OCI-LY1 (cell line): ENCODE measurements at regions not wholly inside any gene's neighbourhood (a gene's known extent, or its start where the extent isn't known, plus 50 kb on each side); places are given as distances from the start of the nearest gene placed in this dataset.

Experiments
- H2AFZ ChIP-seq: fragments of 200-600 bp; sonication (generic), shearing (Covaris generic); 2 replicates; pipeline ENCODE4 v1.6.0; 2014; ENCODE audit warnings: antibody characterized with exemption, mild to moderate bottlenecking, low read length
- H3F3A ChIP-seq: fragments of 200-600 bp; sonication (generic), shearing (Covaris generic); 2 replicates; pipeline ENCODE4 v1.6.0; 2014; ENCODE audit warnings: mild to moderate bottlenecking, antibody characterized with exemption, low read length, moderate library complexity; ENCODE audit not compliant: insufficient read depth
- H3K27ac ChIP-seq: fragments of 200-600 bp; sonication (generic); 2 replicates; pipeline ENCODE4 v1.5.1; 2014; ENCODE audit warnings: low read length, mixed run types, mild to moderate bottlenecking, low read depth; ENCODE audit not compliant: poor library complexity, severe bottlenecking
- H3K27me3 ChIP-seq: fragments of 200-600 bp; sonication (generic); 2 replicates; pipeline ENCODE4 v1.6.0; 2014; ENCODE audit warnings: antibody characterized with exemption, mild to moderate bottlenecking, low read length, moderate library complexity; ENCODE audit not compliant: insufficient read depth
- H3K36me3 ChIP-seq: fragments of 200-600 bp; sonication (generic); 2 replicates; pipeline ENCODE4 v1.6.1; 2014; ENCODE audit warnings: mild to moderate bottlenecking, antibody characterized with exemption, low read length, moderate library complexity, mixed read lengths; ENCODE audit not compliant: insufficient read depth
- H3K4me1 ChIP-seq: fragments of 200-600 bp; sonication (generic); 2 replicates; pipeline ENCODE4 v1.5.1; 2014; ENCODE audit warnings: mild to moderate bottlenecking, low read length, moderate library complexity; ENCODE audit not compliant: insufficient read depth, severe bottlenecking
- H3K4me2 ChIP-seq: fragments of 200-600 bp; sonication (generic), shearing (Covaris generic); 2 replicates; pipeline ENCODE4 v1.6.1; 2014; ENCODE audit warnings: low read length
- H3K4me3 ChIP-seq: fragments of 200-600 bp; sonication (generic); 2 replicates; pipeline ENCODE4 v1.5.1; 2014; ENCODE audit warnings: low read length, low read depth, mild to moderate bottlenecking, mixed read lengths; ENCODE audit not compliant: poor library complexity, severe bottlenecking
- H3K79me2 ChIP-seq: fragments of 200-600 bp; shearing (Covaris generic); 2 replicates; pipeline ENCODE4 v1.6.1; 2016; ENCODE audit warnings: mixed run types, low read length, mixed read lengths; ENCODE audit not compliant: insufficient read depth
- H3K9ac ChIP-seq: fragments of 200-600 bp; sonication (generic), shearing (Covaris generic); 2 replicates; pipeline ENCODE4 v1.6.1; 2014; ENCODE audit warnings: mild to moderate bottlenecking, low read length, mixed read lengths
- H3K9me2 ChIP-seq: fragments of 200-600 bp; sonication (generic), shearing (Covaris generic); 2 replicates; pipeline ENCODE4 v1.6.1; 2014; ENCODE audit warnings: low read depth, mild to moderate bottlenecking, low read length, mixed read lengths
- H3K9me3 ChIP-seq: fragments of 200-600 bp; shearing (Covaris generic); 2 replicates; pipeline ENCODE4 v1.6.1; 2014; ENCODE audit warnings: low read length, mixed read lengths
- H4K20me1 ChIP-seq: fragments of 200-600 bp; sonication (generic), shearing (Covaris generic); 2 replicates; pipeline ENCODE4 v1.6.0; 2016; ENCODE audit warnings: mild to moderate bottlenecking, low read length; ENCODE audit not compliant: insufficient read depth
- EZH2 ChIP-seq: fragments of 200-600 bp; sonication (generic), shearing (Covaris generic); IDR thresholded peaks from 2 replicates; pipeline ENCODE4 v1.8.0; 2017; ENCODE audit warnings: borderline replicate concordance, mixed run types, mild to moderate bottlenecking, antibody characterized with exemption, low read length, moderate library complexity, mixed read lengths
- TF ChIP-seq, protein P1 (sequence below): fragments of 200-600 bp; sonication (generic), shearing (Covaris generic); IDR thresholded peaks from 2 replicates; pipeline ENCODE4 v1.5.1; 2017; ENCODE audit warnings: mild to moderate bottlenecking, antibody characterized with exemption, low read length, moderate library complexity, mixed read lengths

DNA sequence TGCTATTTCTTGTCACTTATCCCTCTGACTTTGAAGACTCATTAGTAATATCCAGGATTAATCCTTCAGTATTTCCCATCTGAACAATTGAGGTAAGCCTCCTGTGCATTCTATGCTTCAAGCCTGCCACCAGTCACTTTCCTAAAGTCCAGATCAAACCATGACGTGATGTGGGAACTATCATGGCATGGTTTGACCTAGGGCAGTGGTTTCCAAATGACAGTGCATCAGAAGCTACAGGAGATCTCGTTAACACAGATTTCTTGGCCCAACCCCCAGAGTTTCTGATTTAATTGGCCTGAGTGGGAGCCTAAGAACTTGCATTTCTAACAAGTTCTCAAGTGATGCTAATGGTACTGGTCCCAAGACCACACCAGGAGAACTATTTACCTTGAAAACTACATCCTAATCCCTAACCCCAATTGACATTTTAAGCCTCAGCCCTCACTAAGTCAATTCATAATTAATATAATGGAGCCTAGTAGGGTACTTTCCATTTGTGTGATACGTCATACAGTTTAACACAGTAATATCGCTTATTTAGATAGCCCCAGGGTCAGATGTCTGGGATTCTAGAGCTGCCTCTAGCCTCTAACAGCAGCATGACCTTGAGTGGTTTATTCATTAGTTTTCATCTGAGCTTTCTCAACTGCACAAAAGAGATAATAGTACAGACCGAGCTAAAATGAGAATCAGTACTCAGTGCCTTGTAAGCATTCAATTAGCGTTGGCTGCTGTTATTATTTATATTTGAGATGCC is 907.6 kb downstream of the TFAP2A start:
- H3K9me3 ChIP-seq = no peaks in the 10 kb centered on the region
- no peaks in the 10 kb centered on the region for H4K20me1 ChIP-seq
- no peaks in the 10 kb centered on the region for H3K4me1 ChIP-seq
- no peaks in the 10 kb centered on the region for H3K36me3 ChIP-seq
- no peaks in the 10 kb centered on the region for H3K79me2 ChIP-seq
- no peak for TF ChIP-seq EZH2
- H3K4me3 ChIP-seq = no peak overlapping the region
- no peaks in the 10 kb centered on the region for H3K27me3 ChIP-seq
- H3K4me2 ChIP-seq = no peak overlapping the region
- no peaks in the 10 kb centered on the region for H3F3A ChIP-seq
- H3K9ac ChIP-seq = no peak overlapping the region
- H3K27ac ChIP-seq = no peak overlapping the region
- H3K9me2 ChIP-seq = no peaks in the 10 kb centered on the region; the same call in 1 of the 2 replicates
- H2AFZ ChIP-seq = no peak overlapping the region

DNA sequence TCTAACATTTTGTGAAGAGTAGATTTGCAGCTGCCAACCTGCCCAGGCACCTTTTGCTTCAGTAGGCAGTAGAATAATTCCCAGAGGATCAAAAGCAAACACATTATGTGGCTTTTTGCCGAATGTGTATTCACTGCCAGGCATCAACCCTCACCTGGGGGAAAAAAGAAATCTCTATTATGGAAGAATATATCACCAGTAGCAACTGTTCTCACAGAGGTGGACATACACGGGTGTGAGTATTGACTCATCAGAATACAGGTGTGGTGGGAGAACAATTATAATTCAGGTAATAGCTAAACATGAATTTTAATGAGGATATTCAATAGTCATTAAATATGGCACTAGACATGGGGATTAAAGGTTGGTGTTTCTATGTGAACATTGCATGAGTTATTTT is 910.7 kb downstream of the TFAP2A start:
- Histone ChIP-seq H3K9ac (no peak overlapping the region), H3K9me2 (no peaks in the 10 kb centered on the region; the same call in 1 of the 2 replicates), H4K20me1 (no peaks in the 10 kb centered on the region), H3K9me3 (no peaks in the 10 kb centered on the region), H3K27ac (no peak overlapping the region), H2AFZ (no peak overlapping the region), H3K79me2 (no peaks in the 10 kb centered on the region), H3F3A (no peaks in the 10 kb centered on the region), H3K27me3 (no peaks in the 10 kb centered on the region), H3K36me3 (no peaks in the 10 kb centered on the region), H3K4me2 (no peak overlapping the region), H3K4me1 (no peaks in the 10 kb centered on the region), H3K4me3 (no peak overlapping the region)
- no peak for TF ChIP-seq EZH2
- TF ChIP-seq, protein P1, sequence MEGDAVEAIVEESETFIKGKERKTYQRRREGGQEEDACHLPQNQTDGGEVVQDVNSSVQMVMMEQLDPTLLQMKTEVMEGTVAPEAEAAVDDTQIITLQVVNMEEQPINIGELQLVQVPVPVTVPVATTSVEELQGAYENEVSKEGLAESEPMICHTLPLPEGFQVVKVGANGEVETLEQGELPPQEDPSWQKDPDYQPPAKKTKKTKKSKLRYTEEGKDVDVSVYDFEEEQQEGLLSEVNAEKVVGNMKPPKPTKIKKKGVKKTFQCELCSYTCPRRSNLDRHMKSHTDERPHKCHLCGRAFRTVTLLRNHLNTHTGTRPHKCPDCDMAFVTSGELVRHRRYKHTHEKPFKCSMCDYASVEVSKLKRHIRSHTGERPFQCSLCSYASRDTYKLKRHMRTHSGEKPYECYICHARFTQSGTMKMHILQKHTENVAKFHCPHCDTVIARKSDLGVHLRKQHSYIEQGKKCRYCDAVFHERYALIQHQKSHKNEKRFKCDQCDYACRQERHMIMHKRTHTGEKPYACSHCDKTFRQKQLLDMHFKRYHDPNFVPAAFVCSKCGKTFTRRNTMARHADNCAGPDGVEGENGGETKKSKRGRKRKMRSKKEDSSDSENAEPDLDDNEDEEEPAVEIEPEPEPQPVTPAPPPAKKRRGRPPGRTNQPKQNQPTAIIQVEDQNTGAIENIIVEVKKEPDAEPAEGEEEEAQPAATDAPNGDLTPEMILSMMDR = no peak

DNA sequence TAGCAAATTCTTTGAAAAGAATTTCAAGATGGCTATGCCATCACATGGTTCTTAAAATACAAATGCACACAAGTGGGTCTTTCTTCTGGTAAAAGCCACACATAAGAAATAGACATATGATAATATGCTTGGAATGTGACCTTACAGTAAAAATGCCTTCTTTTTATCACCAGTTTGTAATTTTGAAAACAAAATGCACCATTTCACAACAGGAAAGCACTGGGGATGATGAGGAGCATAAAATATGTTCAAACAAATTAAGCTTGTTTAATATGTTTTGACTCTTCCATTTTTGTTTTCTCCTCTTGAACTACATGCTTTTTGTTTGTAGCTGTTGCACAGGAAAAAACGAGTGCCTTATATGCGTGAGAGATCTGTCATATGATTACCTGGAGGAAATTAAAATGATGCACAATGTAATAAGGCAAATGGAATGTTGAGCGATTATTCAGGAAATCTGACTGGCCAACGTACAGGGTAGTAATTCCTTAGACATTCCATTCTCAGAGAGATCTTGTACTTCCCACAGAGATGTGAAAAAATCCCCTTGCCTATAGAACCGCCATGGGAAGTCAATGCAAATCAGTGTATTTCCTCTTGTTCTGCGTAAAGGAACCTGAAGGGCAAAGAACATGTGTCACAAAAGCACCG is 911.6 kb downstream of the TFAP2A start:
- H3K36me3 ChIP-seq = no peaks in the 10 kb centered on the region
- no peak for TF ChIP-seq EZH2
- TF ChIP-seq, protein P1 = no peak
- no peaks in the 10 kb centered on the region; the same call in 1 of the 2 replicates for H3K9me2 ChIP-seq
- no peaks in the 10 kb centered on the region for H4K20me1 ChIP-seq
- no peak overlapping the region for H3K4me3 ChIP-seq
- no peaks in the 10 kb centered on the region for H3K27me3 ChIP-seq
- no peaks in the 10 kb centered on the region for H3F3A ChIP-seq
- no peaks in the 10 kb centered on the region for H3K9me3 ChIP-seq
- H3K4me1 ChIP-seq = no peaks in the 10 kb centered on the region
- H3K79me2 ChIP-seq = no peaks in the 10 kb centered on the region
- H3K9ac ChIP-seq = no peak overlapping the region
- H3K4me2 ChIP-seq = no peak overlapping the region
- H3K27ac ChIP-seq = no peak overlapping the region
- H2AFZ ChIP-seq = no peak overlapping the region
